ENCODE measurements at regions not wholly inside any gene's neighbourhood (a gene's known extent, or its start where the extent isn't known, plus 50 kb on each side); places are given as distances from the start of the nearest gene placed in this dataset.

DNA sequence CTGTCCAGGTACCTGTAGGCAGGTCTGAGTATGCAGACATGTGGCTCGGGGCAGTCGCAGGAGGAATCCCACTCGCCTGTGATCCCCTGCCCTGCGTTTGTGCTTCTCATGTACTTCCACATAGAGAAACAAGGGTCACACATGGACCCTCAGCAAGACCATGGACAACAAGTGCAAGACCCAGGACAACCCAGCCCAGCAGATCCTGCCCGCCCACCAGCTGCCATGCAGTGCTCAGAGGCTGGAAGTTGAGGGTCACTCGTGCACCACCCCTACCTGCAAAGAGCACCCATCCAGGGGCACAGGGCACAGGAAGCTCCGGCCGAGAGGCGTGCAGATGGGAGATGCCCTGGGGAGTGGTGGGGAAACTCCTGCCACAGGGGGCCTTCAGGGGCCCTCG, 67.5 kb upstream of the C14orf180 start:
- TF ChIP-seq CTCF (IDR thresholded peaks at IDR 0.05; ENCODE audit: poor library complexity, severe bottlenecking) (no peak), EZH2 (IDR thresholded peaks at IDR 0.05; ENCODE audit: borderline replicate concordance, insufficient read depth, low read length, poor library complexity, severe bottlenecking) (no peak), POLR2AphosphoS5 (IDR thresholded peaks at IDR 0.05) (no peak), RAD21 (conservative IDR thresholded peaks at IDR 0.05) (no peak)
